ENCODE measurements at regions not wholly inside any gene's neighbourhood (a gene's known extent, or its start where the extent isn't known, plus 50 kb on each side); places are given as distances from the start of the nearest gene placed in this dataset.

GRCh38 chr1:24992124-24992760, 62.2 kb upstream of the RUNX3 start:
- ATAC-seq (no peak), DNase-seq (ENCODE audit: low read depth, low spot score) (no peak)
- intact Hi-C loops (cut with micrococcal nuclease; ENCODE audit: unreplicated experiment) = no loop called here
- ChIA-PET POLR2A (no interaction called here), CTCF (interaction anchor here (1.1 kb wide), 1 partner anchor 48 kb away, joined by 5 read pairs; no protein-coding TSS in a partner anchor)
- H3K27me3 ChIP-seq (ENCODE audit: control insufficient read depth, insufficient read depth, low read length) = no peaks in the 10 kb centered on the region
- in situ Hi-C loops (cut with HindIII; ENCODE audit: low pct_unique_long_range_greater_than_20kb, low sequenced_read_pairs) = no loop called here
- no peaks in the 10 kb centered on the region for H3K4me1 ChIP-seq (ENCODE audit: control insufficient read depth, insufficient read depth, low read length)
- no peak overlapping the region for H3K27ac ChIP-seq (ENCODE audit: low read length)
- no peak for TF ChIP-seq CTCF (IDR thresholded peaks at IDR 0.05)
- no peak for TF ChIP-seq SIN3A (IDR thresholded peaks at IDR 0.05; ENCODE audit: borderline replicate concordance, insufficient read depth, low read depth, low read length)
- no peak for TF ChIP-seq TCF7L2 (IDR thresholded peaks at IDR 0.05; ENCODE audit: low read depth, low read length)
- TF ChIP-seq REST (IDR thresholded peaks at IDR 0.05; ENCODE audit: insufficient read depth in 1 of 2, low read depth in 2 of 2, low read length in 1 of 2) = no peak
- TF ChIP-seq POLR2AphosphoS5 (IDR thresholded peaks at IDR 0.05; ENCODE audit: low read depth, low read length) = no peak
- no TSS peak for BruUV-seq (replicated peaks)
- H3K4me3 ChIP-seq (ENCODE audit: low read depth in 2 of 2, low read length in 2 of 2) = no peak overlapping the region
- no peaks in the 10 kb centered on the region for H3K36me3 ChIP-seq (ENCODE audit: control insufficient read depth, insufficient read depth, low read length)
- no peaks in the 10 kb centered on the region for H3K9me3 ChIP-seq (ENCODE audit: control insufficient read depth, insufficient read depth, low read depth, low read length)

GRCh38 chr1:24991697-24992096, 61.6 kb upstream of the RUNX3 start:
- intact Hi-C loops (cut with micrococcal nuclease; ENCODE audit: unreplicated experiment) = no loop called here
- Histone ChIP-seq H3K4me3 (ENCODE audit: low read depth in 2 of 2, low read length in 2 of 2) (no peak overlapping the region), H3K9me3 (ENCODE audit: control insufficient read depth, insufficient read depth, low read depth, low read length) (no peaks in the 10 kb centered on the region), H3K27me3 (ENCODE audit: control insufficient read depth, insufficient read depth, low read length) (no peaks in the 10 kb centered on the region), H3K36me3 (ENCODE audit: control insufficient read depth, insufficient read depth, low read length) (no peaks in the 10 kb centered on the region), H3K27ac (ENCODE audit: low read length) (no peak overlapping the region), H3K4me1 (ENCODE audit: control insufficient read depth, insufficient read depth, low read length) (no peaks in the 10 kb centered on the region)
- ATAC-seq (no peak), DNase-seq (ENCODE audit: low read depth, low spot score) (no peak)
- BruUV-seq (replicated peaks) = no TSS peak
- ChIA-PET CTCF (interaction anchor here (1.1 kb wide), 1 partner anchor 49 kb away, joined by 5 read pairs; no protein-coding TSS in a partner anchor), POLR2A (interaction anchor here (0.6 kb wide), 1 partner anchor 427 kb away, joined by 6 read pairs; no protein-coding TSS in a partner anchor)
- TF ChIP-seq SIN3A (IDR thresholded peaks at IDR 0.05; ENCODE audit: borderline replicate concordance, insufficient read depth, low read depth, low read length) = no peak
- TF ChIP-seq TCF7L2 (IDR thresholded peaks at IDR 0.05; ENCODE audit: low read depth, low read length) = no peak
- TF ChIP-seq REST (IDR thresholded peaks at IDR 0.05; ENCODE audit: insufficient read depth in 1 of 2, low read depth in 2 of 2, low read length in 1 of 2) = no peak
- no peak for TF ChIP-seq POLR2AphosphoS5 (IDR thresholded peaks at IDR 0.05; ENCODE audit: low read depth, low read length)
- no peak for TF ChIP-seq CTCF (IDR thresholded peaks at IDR 0.05)
- in situ Hi-C loops (cut with HindIII; ENCODE audit: low pct_unique_long_range_greater_than_20kb, low sequenced_read_pairs) = no loop called here
